HG02852 (cell line): ENCODE measurements at regions not wholly inside any gene's neighbourhood (a gene's known extent, or its start where the extent isn't known, plus 50 kb on each side); places are given as distances from the start of the nearest gene placed in this dataset.
"Not testable (repeated sequence)": the region's sequence is repeated elsewhere in the genome, so short reads cannot be mapped to it uniquely, and the experiment has no call there.

ENCODE experiments used
- ATAC-seq: cut with Tn5 transposase; IDR thresholded peaks from one replicate; pipeline ENCODE4 v1.9.1; 2021; ENCODE audit warnings: mild to moderate bottlenecking, moderate library complexity; ENCODE audit not compliant: unreplicated experiment

- no peak for ATAC-seq
Observed at GRCh38 chrX:34406580-34406979, 250.5 kb downstream of the TMEM47 start.

GRCh38 chrX:34404386-34405070, 252.6 kb downstream of the TMEM47 start:
- ATAC-seq = no peak

- no peak for ATAC-seq
Observed at GRCh38 chrX:34401411-34401810, 255.7 kb downstream of the TMEM47 start.

GRCh38 chrX:34382416-34382815, 250.3 kb upstream of the FAM47A start:
- no peak for ATAC-seq

GRCh38 chrX:34381241-34381640, 249.1 kb upstream of the FAM47A start:
- no peak for ATAC-seq

- ATAC-seq = no peak
Observed at GRCh38 chrX:34379891-34380290, 247.8 kb upstream of the FAM47A start.

GRCh38 chrX:34377645-34378044, 245.5 kb upstream of the FAM47A start:
- ATAC-seq = no peak

GRCh38 chrX:34371754-34372153, 239.6 kb upstream of the FAM47A start:
- no peak for ATAC-seq

- no peak for ATAC-seq
Observed at GRCh38 chrX:34365471-34365870, 233.4 kb upstream of the FAM47A start.

GRCh38 chrX:34350561-34351335, 218.6 kb upstream of the FAM47A start:
- ATAC-seq = no peak

GRCh38 chrX:34343001-34343400, 210.9 kb upstream of the FAM47A start:
- no peak for ATAC-seq

- no peak for ATAC-seq
Observed at GRCh38 chrX:34341814-34342213, 209.7 kb upstream of the FAM47A start.

- ATAC-seq = no peak
Observed at GRCh38 chrX:34341258-34341657, 209.1 kb upstream of the FAM47A start.

GRCh38 chrX:34338046-34338445, 205.9 kb upstream of the FAM47A start:
- ATAC-seq = no peak

- ATAC-seq = not testable (repeated sequence)
Observed at GRCh38 chrX:34335376-34335775, 203.3 kb upstream of the FAM47A start.

- ATAC-seq = no peak
Observed at GRCh38 chrX:34332334-34332733, 200.2 kb upstream of the FAM47A start.

GRCh38 chrX:34325460-34325859, 193.3 kb upstream of the FAM47A start:
- no peak for ATAC-seq

- ATAC-seq = not testable (repeated sequence)
Observed at GRCh38 chrX:34320424-34320823, 188.3 kb upstream of the FAM47A start.

- no peak for ATAC-seq
Observed at GRCh38 chrX:34300871-34301270, 168.8 kb upstream of the FAM47A start.

GRCh38 chrX:34299451-34299967, 167.4 kb upstream of the FAM47A start:
- ATAC-seq = no peak

- no peak for ATAC-seq
Observed at GRCh38 chrX:34294665-34295064, 162.6 kb upstream of the FAM47A start.

- no peak for ATAC-seq
Observed at GRCh38 chrX:34288782-34289181, 156.7 kb upstream of the FAM47A start.
